CD4-positive, alpha-beta T cell treated with Interferon alpha-2 for 1 hour (primary cell): ENCODE measurements at regions not wholly inside any gene's neighbourhood (a gene's known extent, or its start where the extent isn't known, plus 50 kb on each side); places are given as distances from the start of the nearest gene placed in this dataset.

ENCODE experiments used
- DNase-seq, 2 donors: peaks; one replicate each; pipeline ENCODE4 v3.0.0-alpha.2; 2020 to 2022

DNA sequence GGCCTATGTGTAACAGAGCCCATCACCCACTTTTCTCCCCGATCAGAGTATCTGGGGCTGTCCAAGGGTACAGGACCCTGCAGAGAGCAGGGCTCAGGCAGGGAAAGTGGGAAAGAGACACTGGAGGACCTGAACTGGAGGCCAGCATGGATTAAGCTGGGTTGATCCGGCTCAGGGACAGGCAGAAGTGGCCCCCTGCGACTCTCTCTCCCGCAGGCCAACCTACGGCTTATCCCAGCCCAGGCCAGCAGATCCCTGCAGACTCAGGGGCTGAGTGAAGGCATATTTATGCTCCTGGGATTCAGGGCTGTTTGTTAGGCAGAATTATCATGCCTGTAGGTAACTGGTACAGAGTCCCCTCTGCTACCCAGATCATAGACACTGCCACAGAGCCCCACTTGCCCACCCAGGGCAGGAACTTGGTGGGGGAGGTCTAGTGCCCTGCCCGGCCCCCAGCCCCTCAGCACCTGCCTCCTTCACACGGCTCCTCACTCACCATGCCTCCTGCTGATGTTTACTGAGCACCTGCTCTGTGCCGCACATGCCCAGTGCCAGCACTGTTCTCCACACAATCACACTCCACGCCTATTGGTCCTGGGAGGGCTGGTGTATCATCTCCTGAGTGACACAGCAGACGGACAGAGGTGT, 87.3 kb downstream of the ADRA2C start:
- no peak for DNase-seq

DNA sequence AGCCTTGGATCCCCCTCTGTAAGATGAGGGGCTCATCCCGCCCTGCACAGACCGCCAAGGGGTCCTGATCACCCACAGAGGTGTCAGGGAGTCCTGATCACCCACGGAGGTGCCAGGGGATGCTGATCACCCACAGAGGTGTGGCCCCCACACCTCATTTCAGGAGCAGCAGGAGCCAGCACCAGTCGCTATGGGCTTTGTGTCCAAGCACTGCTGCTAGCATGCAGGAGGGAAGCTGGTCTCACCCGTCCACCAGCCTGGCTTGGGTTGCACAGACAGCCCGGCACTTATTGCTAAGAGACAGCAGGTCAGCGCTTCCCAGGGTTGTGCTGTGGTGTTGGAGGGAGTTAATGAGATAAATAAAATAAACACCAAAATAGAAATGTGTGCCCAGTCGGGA, 88.5 kb downstream of the ADRA2C start:
- no peak for DNase-seq

GRCh38 chr4:3855646-3856045, 89.5 kb downstream of the ADRA2C start:
- DNase-seq = no peak

DNA sequence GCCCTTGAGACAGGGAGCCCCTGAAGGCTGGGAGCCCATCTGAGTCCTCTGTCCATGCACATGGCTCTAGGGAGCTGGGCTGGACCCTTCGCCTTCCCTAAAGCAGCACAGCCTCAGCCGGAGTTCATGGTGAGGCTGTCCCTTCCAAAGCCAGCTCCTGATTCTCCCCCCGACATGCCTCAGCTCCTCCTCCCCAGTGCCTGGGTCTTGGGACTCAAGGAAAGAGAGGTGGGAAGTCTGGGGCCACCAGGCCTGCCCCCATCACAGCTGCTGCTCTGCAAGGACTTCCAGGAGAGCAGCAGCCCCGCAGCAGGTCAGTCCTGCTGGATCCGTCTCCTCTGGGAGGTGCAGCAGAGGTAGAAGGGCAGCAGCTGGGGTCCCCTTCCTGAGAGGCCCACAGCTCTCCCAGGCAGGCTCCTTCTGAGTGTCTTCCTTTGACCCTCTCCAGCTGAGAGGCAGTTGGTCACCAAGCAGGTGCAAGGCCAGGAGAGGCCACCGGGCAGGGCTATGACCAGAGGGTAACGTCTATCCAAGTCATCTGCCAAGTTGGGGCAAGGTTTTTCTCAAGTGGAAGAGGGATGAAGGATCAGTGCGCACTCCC, 90.5 kb downstream of the ADRA2C start:
- no peak for DNase-seq

DNA sequence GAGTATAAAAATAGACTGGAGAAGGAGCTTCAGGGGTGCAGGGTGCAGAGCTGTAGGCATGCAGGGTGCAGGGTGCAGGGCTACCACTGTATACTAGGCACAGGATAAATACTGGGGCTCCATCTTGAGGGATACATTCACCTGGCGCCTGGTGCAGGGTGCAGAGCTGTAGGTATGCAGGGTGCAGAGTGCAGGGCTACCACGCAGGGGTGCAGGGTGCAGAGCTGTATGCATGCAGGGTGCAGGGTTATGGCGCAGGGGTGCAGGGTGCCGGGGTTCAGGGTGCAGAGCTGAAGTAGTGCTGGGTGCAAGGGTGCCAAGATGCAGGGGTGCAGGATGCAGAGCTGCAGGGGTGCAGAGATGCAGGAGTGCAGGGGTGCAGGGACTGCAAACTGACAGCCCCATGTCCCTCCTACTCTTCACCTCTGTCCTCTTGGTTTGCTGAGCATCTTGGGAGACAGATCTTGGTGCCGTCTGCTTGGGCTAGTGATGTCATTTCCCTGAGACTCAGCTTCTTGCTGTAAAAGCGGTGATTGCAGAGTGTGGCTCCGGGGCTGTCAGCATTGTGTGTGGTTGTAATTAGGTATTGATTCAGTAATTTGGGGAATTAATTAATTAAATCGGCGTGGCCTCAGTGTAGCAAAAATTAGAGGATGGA, 91.2 kb downstream of the ADRA2C start:
- no peak for DNase-seq

DNA sequence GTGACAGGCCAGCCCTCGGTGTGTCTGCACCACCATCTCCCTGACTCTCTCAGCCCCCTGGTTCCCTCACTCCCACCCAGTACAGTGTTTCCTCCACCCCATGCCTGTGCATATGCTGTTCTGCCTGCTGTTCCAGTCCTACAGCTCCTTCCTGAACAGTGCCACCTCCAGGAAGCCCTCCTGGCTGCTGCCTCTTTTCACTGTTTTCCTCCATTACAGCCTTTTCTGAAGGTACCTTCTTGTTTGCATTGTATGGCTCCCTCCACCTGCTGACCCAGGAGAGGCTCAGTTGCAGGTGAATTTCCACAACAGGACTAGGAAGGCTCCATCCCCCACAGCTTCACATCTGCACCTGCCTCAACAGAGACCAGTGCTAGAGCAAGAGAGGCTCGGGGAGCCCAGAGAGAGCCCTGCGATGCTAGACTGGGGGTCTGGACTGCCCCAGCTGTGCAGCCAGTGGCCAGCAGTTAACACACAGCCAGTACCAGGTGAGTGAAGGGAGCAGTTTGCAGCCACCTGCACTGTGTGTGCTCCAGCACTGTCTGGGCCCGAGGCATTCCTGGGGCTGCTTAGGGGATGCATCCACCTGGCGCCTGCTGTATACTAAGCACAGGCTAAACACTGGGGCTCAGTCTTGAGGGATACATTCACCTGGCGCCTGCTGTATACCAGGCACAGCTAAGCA, 92.0 kb downstream of the ADRA2C start:
- no peak for DNase-seq

GRCh38 chr4:3858765-3859388, 92.7 kb downstream of the ADRA2C start:
- no peak for DNase-seq

DNA sequence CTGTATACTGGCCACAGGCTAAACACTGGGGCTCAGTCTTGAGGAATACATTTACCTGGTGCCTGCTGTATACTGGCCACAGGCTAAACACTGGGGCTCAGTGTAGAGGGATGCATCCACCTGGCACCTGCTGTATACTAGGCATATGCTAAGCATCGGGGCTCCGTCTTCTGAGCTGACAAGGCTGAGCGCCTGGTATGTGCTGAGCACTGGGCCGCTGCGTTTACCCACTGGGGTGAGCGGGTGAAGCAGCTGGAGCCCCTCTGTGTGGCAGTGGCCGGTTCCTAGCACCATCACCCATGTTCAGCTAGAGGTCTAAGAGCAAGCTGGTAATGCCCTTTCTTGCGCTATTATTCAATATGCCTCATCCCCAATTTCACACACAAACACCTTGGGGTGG, 93.4 kb downstream of the ADRA2C start:
- DNase-seq = no peak

- DNase-seq = no peak
These were observed 94.1 kb downstream of the ADRA2C start for GRCh38 chr4:3860061-3860912.

DNA sequence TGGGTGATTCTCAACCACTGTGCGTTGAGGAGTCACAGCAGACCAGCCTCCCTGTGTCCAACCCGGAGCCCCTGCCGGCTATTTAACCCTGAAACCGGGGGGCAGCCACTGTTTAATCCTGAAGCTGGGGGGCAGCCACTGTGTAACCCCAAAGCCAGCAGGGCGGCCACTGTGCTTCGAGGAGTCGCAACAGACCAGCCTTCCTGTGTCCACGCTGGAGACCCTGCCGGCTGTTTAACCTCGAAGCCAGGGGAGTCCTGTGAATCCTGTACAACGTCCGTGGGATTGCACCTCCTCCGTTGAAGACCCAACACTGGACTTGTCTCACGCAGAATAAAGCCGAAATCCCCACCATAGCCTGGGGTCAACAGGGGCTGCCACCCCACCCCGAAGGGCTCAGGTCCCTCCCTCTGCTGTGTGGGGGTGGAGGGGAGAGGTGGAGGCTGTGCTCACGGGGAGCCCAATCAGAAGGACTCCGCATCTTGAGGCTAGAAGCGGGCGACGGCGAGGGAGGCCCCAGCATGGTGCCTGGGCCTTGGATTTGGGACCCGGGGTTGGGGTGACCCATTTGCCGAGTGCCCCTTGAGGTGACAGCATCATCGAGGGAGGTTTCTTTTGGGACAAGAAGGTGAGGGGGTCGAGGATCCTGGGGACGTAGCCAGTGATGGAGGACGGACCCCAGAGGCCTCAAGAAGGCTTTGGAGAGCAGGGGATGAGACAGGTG, 94.9 kb downstream of the ADRA2C start:
- no peak for DNase-seq

DNA sequence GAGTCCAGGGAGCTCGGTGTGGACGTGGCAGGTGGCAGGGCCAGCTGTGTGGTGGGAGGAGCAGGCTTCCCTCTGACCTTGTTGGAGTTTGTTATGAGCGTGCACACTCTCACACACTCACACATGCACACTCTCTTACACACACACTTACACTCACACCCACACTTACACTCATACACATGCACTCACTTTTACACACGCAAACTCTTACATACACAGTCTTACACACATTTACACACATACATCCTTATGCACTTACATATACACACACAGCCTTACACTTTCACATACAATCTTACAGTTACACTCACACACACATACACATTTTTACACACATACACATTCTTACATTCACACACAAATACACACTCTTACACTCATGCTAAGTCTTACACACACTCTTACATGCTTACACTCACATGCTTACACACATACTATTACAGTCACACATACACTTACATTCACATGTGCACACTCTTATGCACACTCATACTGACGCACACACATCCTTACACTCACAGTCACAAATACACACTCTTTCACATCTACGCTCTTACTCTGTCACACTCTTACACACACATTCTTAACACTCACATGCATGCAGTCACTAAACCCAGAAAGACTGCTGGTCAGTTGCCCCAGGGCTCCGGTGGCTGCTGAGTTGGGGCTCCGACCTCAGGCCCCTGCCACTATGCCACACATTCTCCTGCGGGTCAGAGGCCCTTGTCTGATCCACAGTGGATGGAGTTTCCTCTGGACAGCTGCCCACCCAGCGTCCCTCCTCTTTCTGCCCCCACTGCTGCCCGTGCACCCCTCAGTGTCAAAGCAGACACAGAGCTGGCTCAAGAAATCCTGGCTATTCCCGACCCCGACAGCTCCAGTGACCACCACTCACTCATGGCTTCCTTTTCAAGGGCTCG, 95.8 kb downstream of the ADRA2C start:
- DNase-seq = no peak

DNA sequence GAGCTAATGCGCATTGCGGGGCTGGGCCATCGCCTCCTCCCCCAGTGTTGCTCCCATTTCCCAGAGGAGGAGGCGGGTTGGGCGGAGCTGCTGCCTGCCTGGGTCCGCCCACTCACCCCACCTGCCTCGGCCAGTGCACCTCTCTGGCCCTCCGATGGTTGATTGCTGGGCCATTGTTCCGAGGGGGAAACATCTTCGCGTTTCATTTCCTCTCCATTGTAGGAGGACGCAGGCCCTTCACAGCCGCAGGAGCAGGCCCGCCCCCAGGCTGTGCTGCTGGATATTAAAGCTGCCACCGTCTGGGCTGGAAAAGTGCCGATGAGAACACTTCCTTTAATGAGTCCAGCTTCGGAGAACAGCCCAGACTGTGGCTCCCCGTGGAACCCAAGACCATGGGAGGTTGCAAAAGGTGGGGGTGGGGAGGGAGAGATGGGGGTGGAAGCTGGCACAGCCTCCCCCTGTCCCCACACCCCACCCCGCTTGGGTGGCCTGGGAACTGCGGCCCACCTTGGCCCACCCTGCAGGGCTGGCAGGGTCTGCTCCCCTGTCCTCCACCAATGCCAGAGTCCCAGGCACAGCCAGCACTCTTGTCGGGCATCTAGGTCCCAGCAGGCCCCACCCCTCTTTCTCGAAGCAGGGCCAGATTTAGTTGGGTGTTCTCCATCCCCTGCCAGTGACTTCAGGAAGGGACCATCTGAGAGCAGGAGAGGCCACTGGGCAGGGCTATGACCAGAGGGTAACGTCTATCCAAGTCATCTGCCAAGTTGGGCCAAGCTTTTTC, 96.6 kb downstream of the ADRA2C start:
- DNase-seq = no peak

DNA sequence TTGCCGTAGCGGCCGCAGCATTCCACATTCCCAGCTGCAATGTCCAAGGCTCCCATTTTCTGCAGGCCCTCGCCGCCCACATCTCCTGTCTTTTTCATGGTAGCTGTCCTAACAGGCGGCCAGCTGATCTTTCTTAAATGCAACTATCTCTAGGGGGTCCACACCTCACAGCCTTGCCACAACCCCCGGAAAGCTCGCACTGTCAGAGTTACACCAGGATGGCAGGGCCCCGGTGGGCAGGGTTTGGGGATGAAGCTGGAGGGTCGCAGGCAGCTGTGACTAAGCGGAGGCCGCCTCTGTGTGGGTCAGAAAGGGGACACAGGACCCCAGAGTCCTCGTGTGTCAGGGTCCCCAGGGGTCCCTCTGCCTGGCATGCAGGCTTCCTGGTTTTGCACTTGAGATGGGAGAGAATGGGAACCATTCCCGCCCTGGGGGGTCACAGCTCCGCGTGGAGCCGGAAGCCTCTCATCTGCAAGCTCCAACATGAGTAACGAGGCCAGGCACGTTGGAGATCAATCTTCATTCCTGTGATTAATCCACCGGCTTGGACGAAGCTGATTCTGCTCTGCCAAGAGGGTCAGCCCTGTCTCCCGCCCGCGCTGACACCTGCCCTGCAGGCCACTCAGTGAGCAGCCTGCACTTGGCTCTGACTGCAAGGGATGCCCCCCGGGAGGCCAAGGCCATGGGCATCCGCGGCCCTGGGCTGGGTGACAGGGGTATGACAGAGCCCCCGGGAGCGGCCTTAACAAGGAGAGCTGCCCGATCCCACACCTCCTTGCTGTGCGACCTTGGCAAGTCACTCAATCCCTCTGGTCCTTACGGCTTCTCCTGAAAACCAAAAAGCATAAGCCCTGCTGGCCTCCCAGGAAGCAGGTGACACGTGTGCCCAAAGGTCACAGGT, 97.9 kb downstream of the ADRA2C start:
- DNase-seq = no peak

DNA sequence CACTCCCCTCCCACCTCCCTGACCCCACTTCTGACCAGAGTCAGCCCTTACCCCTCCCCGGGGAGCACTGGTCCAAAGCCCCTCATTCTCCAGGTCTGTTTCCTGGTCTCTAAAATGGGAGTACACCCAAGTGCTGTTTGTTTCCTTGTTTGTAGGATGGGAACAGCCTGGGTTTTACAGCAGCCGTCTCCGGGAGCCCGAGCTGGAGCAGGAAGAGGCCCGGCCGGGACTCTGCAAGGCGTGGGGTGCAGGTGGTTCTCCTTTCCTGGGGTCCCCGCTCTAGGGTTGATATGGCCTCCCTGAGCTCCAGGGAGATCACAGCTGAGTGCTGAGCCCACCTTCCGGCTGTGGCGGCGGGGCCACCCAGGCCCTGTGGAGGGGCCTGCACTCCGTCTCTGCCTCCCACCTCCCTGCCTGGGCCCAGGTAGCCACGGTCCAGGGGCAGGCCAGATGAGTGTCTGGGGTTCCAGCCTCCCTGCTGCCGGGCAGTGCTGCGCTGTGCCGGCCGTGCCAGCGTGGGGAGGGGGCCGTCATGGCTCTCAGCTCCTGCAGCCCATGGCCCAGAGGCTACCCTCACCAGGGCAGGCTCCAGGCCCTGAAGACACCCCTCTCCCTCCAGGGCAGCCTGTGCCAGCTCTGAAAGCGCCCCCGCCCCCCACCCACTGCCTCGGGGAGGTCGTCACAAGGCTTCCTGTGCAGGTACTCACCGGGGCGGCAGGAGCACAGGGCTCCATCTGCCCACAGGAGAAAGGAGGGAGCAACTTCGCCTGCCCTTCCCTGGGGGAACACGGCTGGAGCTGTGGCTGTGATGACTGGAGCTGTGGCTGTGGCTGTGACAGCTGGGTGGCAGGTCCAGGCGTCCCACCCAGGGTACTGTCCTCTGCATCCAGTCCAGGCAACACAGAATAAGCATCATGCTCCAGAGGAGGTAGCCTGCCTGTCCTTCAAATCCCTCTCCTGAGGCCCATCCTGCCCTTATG, 98.8 kb downstream of the ADRA2C start:
- no peak for DNase-seq

- DNase-seq = no peak
These were observed 100.0 kb downstream of the ADRA2C start for GRCh38 chr4:3865986-3866812.

DNA sequence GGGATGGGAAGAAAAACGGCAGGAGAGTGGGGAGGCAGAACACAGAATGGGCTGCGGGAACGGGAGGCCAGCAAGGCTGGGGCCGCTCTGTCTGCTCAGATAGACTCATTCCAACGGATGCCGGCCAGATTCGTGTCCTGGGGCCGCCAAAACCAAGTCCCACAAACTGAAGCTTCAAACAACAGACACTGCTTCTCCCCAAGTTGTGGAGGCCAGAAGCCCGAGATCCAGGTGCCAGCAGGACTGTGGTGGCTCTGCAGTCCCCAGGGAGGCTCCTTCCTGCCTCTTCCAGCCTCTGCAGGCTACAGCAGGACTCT, 100.6 kb downstream of the ADRA2C start:
- DNase-seq = no peak
